Astrocyte (in vitro differentiated cells and primary cell): ENCODE measurements at regions not wholly inside any gene's neighbourhood (a gene's known extent, or its start where the extent isn't known, plus 50 kb on each side); places are given as distances from the start of the nearest gene placed in this dataset.

Source experiments
- DNase-seq: peaks from one replicate; pipeline ENCODE4 v3.0.0-alpha.2; 2010; ENCODE audit warnings: low read depth
- FAIRE-seq: peaks from 2 replicates; lab custom pipeline; 2011; peaks lifted over from hg19 to GRCh38; lab: Jason Lieb, UNC
- H2AFZ ChIP-seq: 2 replicates; pipeline ENCODE4 v1.6.0; 2012; ENCODE audit warnings: low read depth, low read length, inconsistent platforms
- H3K27ac ChIP-seq: 2 replicates; pipeline ENCODE4 v1.5.1; 2011; ENCODE audit warnings: low read depth, low read length, inconsistent platforms
- H3K27me3 ChIP-seq: 2 replicates; pipeline ENCODE4 v1.6.0; 2011; ENCODE audit warnings: low read length, inconsistent platforms; ENCODE audit not compliant: insufficient read depth
- H3K36me3 ChIP-seq: 2 replicates; pipeline ENCODE4 v1.5.1; 2011; ENCODE audit warnings: low read length, inconsistent platforms; ENCODE audit not compliant: insufficient read depth
- H3K4me1 ChIP-seq: 2 replicates; pipeline ENCODE4 v1.5.1; 2011; ENCODE audit warnings: low read length, inconsistent platforms; ENCODE audit not compliant: insufficient read depth
- H3K4me2 ChIP-seq: 2 replicates; pipeline ENCODE4 v1.6.0; 2012; ENCODE audit warnings: low read length, inconsistent platforms
- H3K4me3 ChIP-seq: 2 replicates; pipeline ENCODE4 v1.5.1; 2011; ENCODE audit warnings: low read depth, mild to moderate bottlenecking, low read length, inconsistent platforms; ENCODE audit not compliant: insufficient read depth
- H3K79me2 ChIP-seq: 2 replicates; pipeline ENCODE4 v1.6.0; 2012; ENCODE audit warnings: mild to moderate bottlenecking, low read length, inconsistent platforms; ENCODE audit not compliant: insufficient read depth
- H3K9ac ChIP-seq: 2 replicates; pipeline ENCODE4 v1.6.0; 2012; ENCODE audit warnings: mild to moderate bottlenecking, low read length, inconsistent platforms
- H3K9me3 ChIP-seq: 2 replicates; pipeline ENCODE4 v1.5.1; 2012; ENCODE audit warnings: low read depth, mild to moderate bottlenecking, low read length, inconsistent platforms; ENCODE audit not compliant: insufficient read depth
- H4K20me1 ChIP-seq: 2 replicates; pipeline ENCODE4 v1.6.0; 2012; ENCODE audit warnings: low read length, inconsistent platforms; ENCODE audit not compliant: insufficient read depth
- H3K27ac Mint-ChIP-seq: one replicate; pipeline ENCODE4 v1.8.0; 2021; ENCODE audit warnings: mild to moderate bottlenecking, mixed read lengths; ENCODE audit not compliant: unreplicated experiment
- H3K27me3 Mint-ChIP-seq: one replicate; pipeline ENCODE4 v1.8.0; 2021; ENCODE audit warnings: low read depth, mixed read lengths; ENCODE audit not compliant: unreplicated experiment
- H3K36me3 Mint-ChIP-seq: one replicate; pipeline ENCODE4 v1.8.0; 2021; ENCODE audit warnings: low read depth, mixed read lengths; ENCODE audit not compliant: unreplicated experiment
- H3K4me1 Mint-ChIP-seq: one replicate; pipeline ENCODE4 v1.8.0; 2021; ENCODE audit warnings: low read depth, mixed read lengths; ENCODE audit not compliant: unreplicated experiment
- H3K4me3 Mint-ChIP-seq: one replicate; pipeline ENCODE4 v1.8.0; 2021; ENCODE audit warnings: mild to moderate bottlenecking, moderate library complexity, mixed read lengths; ENCODE audit not compliant: unreplicated experiment
- H3K9me3 Mint-ChIP-seq: one replicate; pipeline ENCODE4 v1.8.0; 2021; ENCODE audit warnings: mild to moderate bottlenecking, mixed read lengths; ENCODE audit not compliant: unreplicated experiment
- CTCF ChIP-seq: IDR thresholded peaks from 2 replicates; pipeline ENCODE4 v1.5.1; 2011; ENCODE audit warnings: low read depth, mild to moderate bottlenecking, inconsistent platforms, low read length, moderate library complexity; ENCODE audit not compliant: insufficient read depth
- EZH2 ChIP-seq: IDR thresholded peaks from 2 replicates; pipeline ENCODE4 v1.6.1; 2012; ENCODE audit warnings: mild to moderate bottlenecking, low read length, inconsistent platforms; ENCODE audit not compliant: insufficient read depth

- FAIRE-seq, result no peak
Measured at GRCh38 chr13:36512771-36513170, 80.5 kb downstream of the CCNA1 start.

DNA sequence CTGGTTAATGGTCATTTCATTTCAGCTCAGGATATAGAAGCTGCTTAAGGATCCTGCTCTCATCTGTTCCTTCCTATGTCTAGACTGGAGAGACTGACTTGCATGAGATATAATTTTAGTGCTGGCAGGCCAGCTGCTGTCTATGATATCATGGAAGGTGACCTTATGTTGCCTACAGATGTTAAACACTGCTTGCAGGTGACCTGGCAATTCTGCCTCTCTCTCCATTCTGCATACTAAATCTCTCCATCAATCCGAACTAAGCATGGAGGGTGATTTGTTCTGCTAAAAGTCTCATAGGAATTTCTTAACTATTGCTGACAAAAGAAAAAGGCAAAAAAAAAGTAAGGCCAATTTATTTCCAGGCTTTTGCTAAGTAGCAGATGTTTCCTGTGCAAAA lies 81.0 kb downstream of the CCNA1 start:
- Histone ChIP-seq H3K79me2 (no peaks in the 10 kb centered on the region), H3K27me3 (no peaks in the 10 kb centered on the region), H3K9me3 (no peaks in the 10 kb centered on the region), H3K4me2 (no peak overlapping the region), H4K20me1 (no peaks in the 10 kb centered on the region), H3K36me3 (no peaks in the 10 kb centered on the region), H3K9ac (no peak overlapping the region), H3K4me3 (no peak overlapping the region), H3K27ac (no peak overlapping the region), H2AFZ (no peak overlapping the region), H3K4me1 (no peaks in the 10 kb centered on the region)
- H3K27me3 Mint-ChIP-seq, result no peaks in the 10 kb centered on the region
- no peak for FAIRE-seq
- H3K27ac Mint-ChIP-seq, result no peak overlapping the region
- no peak overlapping the region for H3K4me3 Mint-ChIP-seq
- TF ChIP-seq CTCF, result no peak
- TF ChIP-seq EZH2, result no peak
- no peaks in the 10 kb centered on the region for H3K36me3 Mint-ChIP-seq
- no peak for DNase-seq
- H3K4me1 Mint-ChIP-seq, result peaks cover 8% of the 10 kb centered on the region
- H3K9me3 Mint-ChIP-seq, result no peaks in the 10 kb centered on the region

More at GRCh38 chr13:36512771-36513170, 80.5 kb downstream of the CCNA1 start:
- H3K4me3 Mint-ChIP-seq, result no peak overlapping the region
- no peaks in the 10 kb centered on the region for H3K9me3 Mint-ChIP-seq
- Histone ChIP-seq H3K4me2 (no peak overlapping the region), H2AFZ (no peak overlapping the region), H3K36me3 (no peaks in the 10 kb centered on the region), H4K20me1 (no peaks in the 10 kb centered on the region), H3K79me2 (no peaks in the 10 kb centered on the region), H3K4me1 (no peaks in the 10 kb centered on the region), H3K27ac (no peak overlapping the region), H3K9ac (no peak overlapping the region), H3K9me3 (no peaks in the 10 kb centered on the region), H3K4me3 (no peak overlapping the region), H3K27me3 (no peaks in the 10 kb centered on the region)
- no peak overlapping the region for H3K27ac Mint-ChIP-seq
- H3K36me3 Mint-ChIP-seq, result no peaks in the 10 kb centered on the region
- H3K4me1 Mint-ChIP-seq, result peaks cover 8% of the 10 kb centered on the region
- TF ChIP-seq CTCF (no peak), EZH2 (no peak)
- no peaks in the 10 kb centered on the region for H3K27me3 Mint-ChIP-seq
- no peak for DNase-seq

DNA sequence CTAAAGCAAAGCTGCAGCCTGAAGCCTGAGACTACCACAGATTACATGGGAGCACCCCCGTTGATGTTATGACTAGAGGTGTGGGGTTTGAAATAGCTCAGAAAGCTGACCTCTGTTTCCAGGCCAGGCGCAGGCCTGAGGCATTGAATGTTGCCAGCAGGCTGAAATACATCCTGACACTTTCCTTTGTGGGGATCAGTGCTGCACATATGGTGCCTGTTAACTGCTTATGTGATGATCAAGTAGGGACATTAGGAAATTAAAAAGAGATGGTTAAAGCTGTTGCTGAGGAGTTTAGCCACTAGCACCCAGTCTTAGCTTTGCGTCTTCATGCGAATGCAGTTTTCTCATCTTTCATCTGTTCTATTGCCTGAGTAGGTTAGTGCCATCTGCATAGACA lies 83.2 kb downstream of the CCNA1 start:
- H3K27ac Mint-ChIP-seq, result no peak overlapping the region
- H3K27me3 Mint-ChIP-seq, result no peaks in the 10 kb centered on the region
- FAIRE-seq (no peak), DNase-seq (no peak)
- Histone ChIP-seq H4K20me1 (no peaks in the 10 kb centered on the region), H3K79me2 (no peaks in the 10 kb centered on the region), H3K27ac (no peak overlapping the region), H3K9ac (no peak overlapping the region), H3K4me3 (no peak overlapping the region), H2AFZ (no peak overlapping the region), H3K27me3 (no peaks in the 10 kb centered on the region), H3K4me1 (no peaks in the 10 kb centered on the region), H3K36me3 (no peaks in the 10 kb centered on the region), H3K9me3 (no peaks in the 10 kb centered on the region), H3K4me2 (no peak overlapping the region)
- H3K4me1 Mint-ChIP-seq, result peaks cover 23% of the 10 kb centered on the region
- no peaks in the 10 kb centered on the region for H3K9me3 Mint-ChIP-seq
- TF ChIP-seq CTCF (no peak), EZH2 (no peak)
- H3K36me3 Mint-ChIP-seq, result no peaks in the 10 kb centered on the region
- no peak overlapping the region for H3K4me3 Mint-ChIP-seq
